ENCODE measurements at regions not wholly inside any gene's neighbourhood (a gene's known extent, or its start where the extent isn't known, plus 50 kb on each side); places are given as distances from the start of the nearest gene placed in this dataset.

- Histone ChIP-seq H3K4me1 (ENCODE audit: control insufficient read depth in 2 of 2, insufficient read depth in 1 of 2, low read depth in 1 of 2, low read length in 2 of 2) (no peaks in the 10 kb centered on the region), H3K27ac (replicated peaks; ENCODE audit: low read length) (no peak overlapping the region), H3K27me3 (ENCODE audit: control insufficient read depth in 3 of 3, insufficient read depth in 3 of 3, low read depth in 1 of 3, low read length in 3 of 3) (no peaks in the 10 kb centered on the region), H2AFZ (ENCODE audit: low read length) (peak overlapping the region; percentile 71), H4K91ac (ENCODE audit: low read depth, low read length, poor library complexity) (no peak overlapping the region), H3K9ac (ENCODE audit: low read depth, low read length, poor library complexity) (no peak overlapping the region), H3K14ac (ENCODE audit: low read length) (no peak overlapping the region), H3K4ac (ENCODE audit: low read length) (no peak overlapping the region), H4K8ac (ENCODE audit: low read depth, low read length) (no peak overlapping the region), H2BK5ac (ENCODE audit: low read length) (no peak overlapping the region), H2BK12ac (ENCODE audit: low read length) (no peak overlapping the region), H2BK120ac (ENCODE audit: low read depth, low read length) (no peak overlapping the region), H3K9me3 (replicated peaks in 1 of 2; ENCODE audit: control insufficient read depth in 2 of 2, insufficient read depth in 1 of 2, low read depth in 1 of 2, low read length in 2 of 2) (peaks cover 6 to 12% of the 10 kb centered on the region in 2 donors), H3K18ac (ENCODE audit: low read length) (no peak overlapping the region), H3K23ac (ENCODE audit: low read depth, low read length, poor library complexity) (no peak overlapping the region), H3K4me3 (ENCODE audit: low read length in 2 of 2) (peak overlapping the region in 1 of 2 donors; percentile 28), H3K4me2 (ENCODE audit: insufficient read depth, low read length, poor library complexity, severe bottlenecking) (no peak overlapping the region), H2BK15ac (ENCODE audit: low read length) (no peak overlapping the region), H3K79me1 (ENCODE audit: low read depth, low read length) (no peaks in the 10 kb centered on the region), H2AK5ac (ENCODE audit: low read depth, low read length) (no peak overlapping the region), H3K36me3 (replicated peaks in 1 of 2; ENCODE audit: control insufficient read depth in 2 of 2, insufficient read depth in 2 of 2, low read length in 2 of 2) (peaks cover 8 to 22% of the 10 kb centered on the region in 2 donors)
- DNase-seq (ENCODE audit: low spot score): no peak
- no CpG with 5 or more reads among the region's 9 CpGs for WGBS, 2 donors (ENCODE audit: extremely low coverage in 2 of 2, insufficient read length in 2 of 2, insufficient replicate concordance in 1 of 2)
Observed at GRCh38 chrX:131727778-131728177, 183.9 kb downstream of the OR13H1 start.

GRCh38 chrX:131728295-131729145 lies 184.6 kb downstream of the OR13H1 start:
- peaks cover 6 to 12% of the 10 kb centered on the region in 2 donors for H3K9me3 ChIP-seq (replicated peaks in 1 of 2; ENCODE audit: control insufficient read depth in 2 of 2, insufficient read depth in 1 of 2, low read depth in 1 of 2, low read length in 2 of 2)
- no peak overlapping the region for H4K8ac ChIP-seq (ENCODE audit: low read depth, low read length)
- H3K4me3 ChIP-seq (ENCODE audit: low read length in 2 of 2): peak overlapping the region in 1 of 2 donors; percentile 49
- peak overlapping the region; percentile 71 for H2AFZ ChIP-seq (ENCODE audit: low read length)
- H3K4me2 ChIP-seq (ENCODE audit: insufficient read depth, low read length, poor library complexity, severe bottlenecking): no peak overlapping the region
- H2BK5ac ChIP-seq (ENCODE audit: low read length): no peak overlapping the region
- no peak overlapping the region for H3K27ac ChIP-seq (replicated peaks; ENCODE audit: low read length)
- H4K91ac ChIP-seq (ENCODE audit: low read depth, low read length, poor library complexity): no peak overlapping the region
- no peak overlapping the region for H2BK12ac ChIP-seq (ENCODE audit: low read length)
- no CpG with 5 or more reads among the region's 19 CpGs for WGBS, 2 donors (ENCODE audit: extremely low coverage in 2 of 2, insufficient read length in 2 of 2, insufficient replicate concordance in 1 of 2)
- H3K4ac ChIP-seq (ENCODE audit: low read length): no peak overlapping the region
- H3K79me1 ChIP-seq (ENCODE audit: low read depth, low read length): no peaks in the 10 kb centered on the region
- no peak overlapping the region for H3K14ac ChIP-seq (ENCODE audit: low read length)
- no peak overlapping the region for H3K9ac ChIP-seq (ENCODE audit: low read depth, low read length, poor library complexity)
- no peak overlapping the region for H2BK15ac ChIP-seq (ENCODE audit: low read length)
- H3K36me3 ChIP-seq (replicated peaks in 1 of 2; ENCODE audit: control insufficient read depth in 2 of 2, insufficient read depth in 2 of 2, low read length in 2 of 2): peaks cover 8 to 26% of the 10 kb centered on the region in 2 donors
- no peak for DNase-seq (ENCODE audit: low spot score)
- H3K23ac ChIP-seq (ENCODE audit: low read depth, low read length, poor library complexity): no peak overlapping the region
- no peak overlapping the region for H2BK120ac ChIP-seq (ENCODE audit: low read depth, low read length)
- H3K18ac ChIP-seq (ENCODE audit: low read length): no peak overlapping the region
- H3K27me3 ChIP-seq (ENCODE audit: control insufficient read depth in 3 of 3, insufficient read depth in 3 of 3, low read depth in 1 of 3, low read length in 3 of 3): no peaks in the 10 kb centered on the region
- no peaks in the 10 kb centered on the region for H3K4me1 ChIP-seq (ENCODE audit: control insufficient read depth in 2 of 2, insufficient read depth in 1 of 2, low read depth in 1 of 2, low read length in 2 of 2)
- H2AK5ac ChIP-seq (ENCODE audit: low read depth, low read length): no peak overlapping the region

- Histone ChIP-seq H3K27ac (replicated peaks; ENCODE audit: low read length) (no peak overlapping the region), H2BK120ac (ENCODE audit: low read depth, low read length) (no peak overlapping the region), H3K4me3 (ENCODE audit: low read length in 2 of 2) (peak overlapping the region in 1 of 2 donors; percentile 49), H3K27me3 (ENCODE audit: control insufficient read depth in 3 of 3, insufficient read depth in 3 of 3, low read depth in 1 of 3, low read length in 3 of 3) (no peaks in the 10 kb centered on the region), H2BK15ac (ENCODE audit: low read length) (no peak overlapping the region), H3K18ac (ENCODE audit: low read length) (no peak overlapping the region), H3K9ac (ENCODE audit: low read depth, low read length, poor library complexity) (no peak overlapping the region), H4K91ac (ENCODE audit: low read depth, low read length, poor library complexity) (no peak overlapping the region), H2BK5ac (ENCODE audit: low read length) (no peak overlapping the region), H3K4me2 (ENCODE audit: insufficient read depth, low read length, poor library complexity, severe bottlenecking) (no peak overlapping the region), H3K79me1 (ENCODE audit: low read depth, low read length) (no peaks in the 10 kb centered on the region), H3K14ac (ENCODE audit: low read length) (no peak overlapping the region), H4K8ac (ENCODE audit: low read depth, low read length) (no peak overlapping the region), H3K23ac (ENCODE audit: low read depth, low read length, poor library complexity) (no peak overlapping the region), H2AFZ (ENCODE audit: low read length) (peak overlapping the region; percentile 78), H2AK5ac (ENCODE audit: low read depth, low read length) (no peak overlapping the region), H3K36me3 (replicated peaks in 1 of 2; ENCODE audit: control insufficient read depth in 2 of 2, insufficient read depth in 2 of 2, low read length in 2 of 2) (peaks cover 12 to 27% of the 10 kb centered on the region in 2 donors), H3K4ac (ENCODE audit: low read length) (no peak overlapping the region), H3K4me1 (ENCODE audit: control insufficient read depth in 2 of 2, insufficient read depth in 1 of 2, low read depth in 1 of 2, low read length in 2 of 2) (peaks cover 0 to 2% of the 10 kb centered on the region in 2 donors), H2BK12ac (ENCODE audit: low read length) (no peak overlapping the region), H3K9me3 (replicated peaks in 1 of 2; ENCODE audit: control insufficient read depth in 2 of 2, insufficient read depth in 1 of 2, low read depth in 1 of 2, low read length in 2 of 2) (peaks cover 6 to 12% of the 10 kb centered on the region in 2 donors)
- no CpG with 5 or more reads among the region's 15 CpGs for WGBS, 2 donors (ENCODE audit: extremely low coverage in 2 of 2, insufficient read length in 2 of 2, insufficient replicate concordance in 1 of 2)
- DNase-seq (ENCODE audit: low spot score): no peak
Observed at GRCh38 chrX:131729295-131729694, 185.4 kb downstream of the OR13H1 start.

GRCh38 chrX:131734621-131735020 lies 190.7 kb downstream of the OR13H1 start:
- H3K14ac ChIP-seq (ENCODE audit: low read length): no peak overlapping the region
- no peaks in the 10 kb centered on the region for H3K27me3 ChIP-seq (ENCODE audit: control insufficient read depth in 3 of 3, insufficient read depth in 3 of 3, low read depth in 1 of 3, low read length in 3 of 3)
- H4K8ac ChIP-seq (ENCODE audit: low read depth, low read length): no peak overlapping the region
- H3K4ac ChIP-seq (ENCODE audit: low read length): no peak overlapping the region
- H3K18ac ChIP-seq (ENCODE audit: low read length): no peak overlapping the region
- H2BK5ac ChIP-seq (ENCODE audit: low read length): no peak overlapping the region
- no peak overlapping the region for H3K9ac ChIP-seq (ENCODE audit: low read depth, low read length, poor library complexity)
- no CpG with 5 or more reads among the region's 9 CpGs for WGBS, 2 donors (ENCODE audit: extremely low coverage in 2 of 2, insufficient read length in 2 of 2, insufficient replicate concordance in 1 of 2)
- H3K4me1 ChIP-seq (ENCODE audit: control insufficient read depth in 2 of 2, insufficient read depth in 1 of 2, low read depth in 1 of 2, low read length in 2 of 2): peaks cover 0 to 2% of the 10 kb centered on the region in 2 donors
- peak overlapping the region in 1 of 2 donors; percentile 19 for H3K4me3 ChIP-seq (ENCODE audit: low read length in 2 of 2)
- H3K36me3 ChIP-seq (replicated peaks in 1 of 2; ENCODE audit: control insufficient read depth in 2 of 2, insufficient read depth in 2 of 2, low read length in 2 of 2): peaks cover 7 to 53% of the 10 kb centered on the region in 2 donors
- H2BK15ac ChIP-seq (ENCODE audit: low read length): no peak overlapping the region
- H3K23ac ChIP-seq (ENCODE audit: low read depth, low read length, poor library complexity): no peak overlapping the region
- H3K27ac ChIP-seq (replicated peaks; ENCODE audit: low read length): no peak overlapping the region
- peak overlapping the region; percentile 76 for H2AFZ ChIP-seq (ENCODE audit: low read length)
- H3K9me3 ChIP-seq (replicated peaks in 1 of 2; ENCODE audit: control insufficient read depth in 2 of 2, insufficient read depth in 1 of 2, low read depth in 1 of 2, low read length in 2 of 2): peaks cover 0 to 2% of the 10 kb centered on the region in 2 donors
- H2BK12ac ChIP-seq (ENCODE audit: low read length): no peak overlapping the region
- H4K91ac ChIP-seq (ENCODE audit: low read depth, low read length, poor library complexity): no peak overlapping the region
- no peaks in the 10 kb centered on the region for H3K79me1 ChIP-seq (ENCODE audit: low read depth, low read length)
- no peak overlapping the region for H2AK5ac ChIP-seq (ENCODE audit: low read depth, low read length)
- no peak overlapping the region for H2BK120ac ChIP-seq (ENCODE audit: low read depth, low read length)
- no peak for DNase-seq (ENCODE audit: low spot score)
- H3K4me2 ChIP-seq (ENCODE audit: insufficient read depth, low read length, poor library complexity, severe bottlenecking): no peak overlapping the region
